IPS DF 4.7 (cell line): ENCODE measurements at regions not wholly inside any gene's neighbourhood (a gene's known extent, or its start where the extent isn't known, plus 50 kb on each side); places are given as distances from the start of the nearest gene placed in this dataset.
A peak's percentile ranks its signal among the peaks of the same experiment; 100 is the strongest.

ENCODE experiments used
- DNase-seq: peaks from one replicate; pipeline ENCODE4 v3.0.0-alpha.2; 2013; ENCODE audit warnings: low spot score; ENCODE audit errors: extremely low read depth

DNA sequence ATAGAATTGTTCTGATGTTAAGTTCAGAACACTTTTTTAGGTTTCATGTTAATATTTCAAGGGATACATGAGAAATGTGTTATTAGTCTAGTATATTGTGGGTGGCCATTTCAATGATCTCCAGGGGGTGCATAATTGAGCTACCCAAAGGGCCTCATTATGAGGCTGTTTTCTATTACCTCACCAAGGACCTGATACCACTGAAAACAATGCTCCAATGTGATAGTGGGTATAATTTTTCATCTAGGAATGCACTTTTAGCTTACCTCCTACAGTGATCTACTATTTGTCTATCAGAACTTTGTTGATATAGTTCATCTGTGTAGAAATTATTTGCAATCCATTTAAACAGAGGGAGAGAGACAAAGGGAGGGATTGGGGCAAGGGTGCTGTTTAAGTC lies 106.8 kb upstream of the HS3ST5 start:
- no peak for DNase-seq

- DNase-seq: no peak
Observed at GRCh38 chr6:114446342-114446741, 103.5 kb upstream of the HS3ST5 start.

DNA sequence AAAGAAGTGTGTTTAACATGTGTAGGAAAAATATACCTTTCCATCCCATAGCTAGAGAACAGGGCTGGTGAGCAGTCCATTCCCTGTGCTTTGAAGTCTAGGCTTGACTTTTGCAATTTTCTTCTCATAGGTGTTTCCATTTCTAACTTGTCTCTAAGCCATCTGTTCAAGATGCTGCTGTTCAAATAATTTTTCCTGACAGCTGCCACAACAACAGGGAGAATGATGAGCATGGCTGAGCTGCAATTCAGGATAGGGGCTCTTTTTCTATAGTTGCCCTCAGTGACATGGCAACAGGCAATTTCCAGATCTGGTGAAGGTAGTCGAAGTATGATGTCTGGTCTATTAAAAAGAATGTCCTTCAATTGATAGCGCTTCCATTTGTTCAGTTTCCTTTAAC lies 103.0 kb upstream of the HS3ST5 start:
- no peak for DNase-seq

DNA sequence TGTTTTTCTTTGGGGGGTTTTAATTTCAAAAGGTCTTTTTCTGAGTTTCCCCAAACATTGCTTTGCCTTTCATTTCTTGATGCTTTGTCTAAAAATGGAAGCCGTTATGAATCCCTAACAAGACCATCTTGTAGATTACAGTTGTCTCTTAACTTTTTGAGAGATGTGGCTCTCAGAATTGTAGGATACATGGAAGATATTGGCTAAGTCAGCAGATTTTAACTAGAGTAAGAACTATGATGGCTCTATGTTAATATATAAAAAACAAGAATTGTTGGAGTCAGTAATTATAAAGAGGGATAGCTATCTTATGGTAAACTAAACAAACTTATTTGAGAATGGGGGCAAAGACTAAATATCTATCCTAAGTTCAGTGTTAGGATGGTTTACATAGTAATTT lies 96.6 kb upstream of the HS3ST5 start:
- DNase-seq: no peak

DNA sequence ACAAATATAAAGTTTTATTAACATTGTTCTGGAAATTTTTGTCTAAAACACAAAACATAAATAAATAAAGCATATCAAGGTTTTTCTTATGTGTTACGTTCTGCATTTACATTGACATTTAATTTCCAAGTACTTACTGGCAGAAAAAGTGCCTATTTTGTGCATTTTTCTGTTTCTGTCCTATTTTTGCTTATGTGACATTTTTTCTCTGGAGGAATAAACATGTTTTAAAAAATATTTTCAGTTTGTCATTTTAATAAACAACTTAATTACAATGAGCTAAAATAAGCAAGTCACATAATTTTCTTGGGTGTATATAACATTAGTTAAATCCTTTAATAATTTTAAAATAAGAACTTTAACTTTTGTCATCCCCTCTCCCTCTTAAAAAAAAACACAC lies 94.4 kb upstream of the HS3ST5 start:
- no peak for DNase-seq

DNA sequence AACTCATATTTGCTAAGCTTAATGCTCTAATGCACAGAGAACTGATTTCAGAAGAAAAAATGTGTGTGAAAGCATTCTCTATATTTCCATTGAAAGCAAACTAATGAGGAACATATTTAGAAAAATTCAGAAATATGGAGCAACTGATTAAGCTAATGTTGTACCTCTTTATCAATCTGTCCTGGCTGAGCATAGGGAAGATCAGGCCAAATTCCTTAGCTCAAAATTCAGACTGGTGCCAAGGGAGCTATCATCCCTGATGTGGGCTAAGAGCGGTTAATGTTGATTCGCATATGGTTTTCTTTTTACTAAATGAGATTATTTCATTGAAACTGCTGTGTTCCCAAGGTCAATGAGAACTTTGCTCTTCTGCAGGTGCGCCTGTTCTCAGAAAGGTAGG lies 93.9 kb upstream of the HS3ST5 start:
- no peak for DNase-seq

DNA sequence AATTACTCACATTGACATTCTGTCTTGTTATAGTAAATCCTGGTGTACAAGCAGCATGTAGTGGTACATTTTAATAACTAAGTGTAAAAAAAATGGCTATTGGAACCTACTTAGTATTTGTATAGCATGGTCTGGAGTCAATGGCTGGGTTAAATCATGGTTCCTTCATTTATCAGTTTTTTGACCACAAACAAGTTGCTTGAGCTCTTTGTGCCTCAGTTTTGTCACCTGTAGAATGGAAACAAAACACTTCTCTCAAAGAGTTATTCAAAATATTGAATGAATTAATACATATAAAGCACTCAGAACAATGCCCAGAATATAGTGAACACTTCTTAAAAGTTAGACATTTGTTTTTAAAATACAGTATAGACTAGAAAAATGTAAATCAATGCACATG lies 93.2 kb upstream of the HS3ST5 start:
- DNase-seq: no peak

DNA sequence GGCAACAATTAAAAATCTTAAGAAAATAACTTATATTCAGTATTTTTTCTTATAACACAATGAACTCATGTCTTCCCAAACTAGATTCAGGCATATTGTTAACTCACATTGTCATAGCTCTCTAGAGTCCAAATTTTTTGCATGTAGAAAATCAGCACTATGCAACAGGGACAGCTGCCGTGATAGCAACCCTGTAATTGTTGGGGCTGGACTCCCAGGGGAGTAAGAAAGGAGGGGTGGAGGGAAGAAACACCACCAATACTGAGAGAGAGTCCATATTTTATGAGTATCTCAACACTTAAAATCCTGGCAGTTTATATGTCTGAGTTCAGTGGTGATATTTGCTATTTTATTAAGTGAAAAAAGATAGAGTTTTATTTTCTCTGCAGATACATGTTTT lies 89.6 kb upstream of the HS3ST5 start:
- no peak for DNase-seq

DNA sequence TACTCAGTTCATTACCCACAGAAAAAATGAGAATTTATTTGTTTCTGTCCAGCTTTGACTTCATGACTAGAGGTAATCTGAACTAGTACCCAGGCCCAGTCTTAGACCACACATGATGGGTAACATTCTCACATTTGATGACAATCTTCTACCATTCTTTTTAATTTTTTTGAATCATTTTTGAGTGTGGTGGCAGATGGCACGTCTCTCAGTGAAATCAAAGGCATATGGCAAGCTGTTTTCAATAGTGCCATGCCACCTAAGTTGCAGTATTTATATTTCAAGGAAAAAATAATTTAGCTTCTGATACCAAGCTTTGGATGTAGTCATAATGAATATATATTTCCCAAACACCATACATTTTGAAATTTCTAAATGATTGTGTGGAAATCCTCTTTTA lies 88.8 kb upstream of the HS3ST5 start:
- DNase-seq: no peak

DNA sequence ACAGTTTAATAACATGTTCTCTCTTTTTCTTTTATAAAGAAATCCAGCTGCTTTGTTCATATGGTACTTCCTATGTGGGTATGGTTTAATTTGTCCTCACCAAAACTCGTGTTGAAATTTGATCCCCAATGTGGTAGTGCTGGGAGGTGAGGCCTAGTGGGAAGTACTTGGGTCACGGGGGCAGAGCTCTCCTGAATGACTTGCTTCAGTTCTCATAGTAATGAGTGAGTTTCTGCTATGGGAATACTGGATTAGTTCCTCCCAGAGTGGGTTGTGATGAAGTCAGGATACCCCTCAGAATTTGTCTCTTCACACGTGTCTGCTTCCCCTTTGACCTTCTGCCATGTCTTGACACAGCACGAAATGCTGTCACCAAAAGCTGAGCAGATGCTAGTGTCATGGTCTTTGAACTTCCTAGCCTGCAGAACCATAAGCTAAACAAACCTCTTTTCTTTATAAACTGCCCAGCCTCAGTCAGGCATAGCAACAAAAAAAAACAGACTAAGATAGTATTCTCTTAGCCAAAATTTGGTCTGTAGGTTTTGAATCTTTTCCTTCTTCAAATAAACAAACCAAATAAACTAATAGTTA lies 87.8 kb upstream of the HS3ST5 start:
- DNase-seq: no peak

GRCh38 chr6:114428341-114428740 lies 85.5 kb upstream of the HS3ST5 start:
- DNase-seq: no peak

- peak; percentile 81 for DNase-seq
Observed at GRCh38 chr6:114421199-114421598, 78.4 kb upstream of the HS3ST5 start.

DNA sequence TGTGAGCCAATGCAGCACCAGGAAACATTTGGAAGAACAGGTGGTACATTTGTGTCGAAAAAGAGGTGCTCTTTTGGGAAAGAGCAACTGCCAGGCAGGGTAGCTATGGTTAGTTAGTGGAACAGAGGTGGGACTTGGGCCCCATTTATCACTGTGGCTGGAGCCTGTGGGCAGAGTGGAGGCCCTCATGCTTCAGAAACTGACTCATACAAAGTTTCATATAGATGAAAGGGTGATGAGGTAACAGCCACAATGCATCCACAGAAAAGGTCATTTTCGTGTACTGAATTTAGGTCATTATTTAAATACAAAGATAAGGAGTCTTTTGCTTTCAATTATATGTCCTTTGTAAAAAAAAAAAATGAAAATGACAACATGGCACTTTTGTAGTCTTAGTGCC lies 76.4 kb upstream of the HS3ST5 start:
- DNase-seq: no peak

DNA sequence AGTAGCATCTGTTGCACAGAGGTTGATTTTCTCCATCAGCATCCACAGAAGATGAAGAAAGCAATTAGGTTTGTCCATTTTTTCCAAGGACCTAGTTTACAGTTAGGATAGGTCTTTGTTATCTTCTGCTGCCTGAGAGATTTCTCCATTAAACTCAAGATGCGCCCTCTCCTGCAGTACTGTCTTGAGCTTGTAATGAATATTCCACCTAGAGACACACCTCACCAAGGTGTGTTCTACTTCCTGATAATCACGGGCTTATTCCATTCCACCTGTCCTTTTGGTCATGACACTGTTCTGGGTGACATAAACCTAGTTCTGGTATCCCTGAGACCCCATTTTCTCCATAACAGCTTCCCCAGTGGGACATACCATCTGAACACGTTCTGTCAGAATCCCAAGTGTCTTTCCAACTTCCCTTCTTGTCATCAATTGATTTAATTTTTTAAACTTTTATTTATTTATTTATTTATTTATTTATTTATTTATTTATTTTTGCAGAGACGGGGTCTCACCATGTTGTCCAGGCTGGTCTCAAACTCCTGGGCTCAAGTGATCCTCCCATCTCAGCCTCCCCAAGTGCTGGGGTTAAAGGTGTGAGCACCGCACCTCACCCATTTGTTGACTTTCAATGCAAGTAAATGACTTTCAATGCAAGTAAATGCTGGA lies 75.6 kb upstream of the HS3ST5 start:
- DNase-seq: no peak

- no peak for DNase-seq
Observed at GRCh38 chr6:114407426-114408035, 64.7 kb upstream of the HS3ST5 start.

- DNase-seq: no peak
Observed at GRCh38 chr6:114404339-114404955, 61.6 kb upstream of the HS3ST5 start.

- DNase-seq: no peak
Observed at GRCh38 chr6:114403858-114404257, 61.0 kb upstream of the HS3ST5 start.

DNA sequence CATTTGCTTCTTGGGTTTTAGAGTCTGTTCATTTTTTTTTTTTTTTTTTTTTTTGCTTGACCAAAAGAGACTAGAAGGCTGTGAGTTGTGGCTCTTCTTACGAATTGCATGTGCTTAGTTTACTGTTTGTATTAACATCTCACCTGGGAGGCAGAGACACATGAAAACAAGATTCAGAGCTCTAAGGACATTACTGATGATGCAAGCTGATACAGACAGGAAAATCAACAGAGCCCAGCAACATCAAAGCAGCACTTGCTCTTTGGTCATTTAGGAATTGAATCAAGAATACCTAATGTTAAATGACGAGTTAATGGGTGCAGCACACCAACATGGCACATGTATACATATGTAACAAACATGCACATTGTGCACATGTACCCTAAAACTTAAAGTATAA lies 55.7 kb upstream of the HS3ST5 start:
- no peak for DNase-seq
